ENCODE measurements at regions not wholly inside any gene's neighbourhood (a gene's known extent, or its start where the extent isn't known, plus 50 kb on each side); places are given as distances from the start of the nearest gene placed in this dataset.
"Not testable (repeated sequence)": the region's sequence is repeated elsewhere in the genome, so short reads cannot be mapped to it uniquely, and the experiment has no call there.

GRCh38 chr6:68197356-68197755, 437.7 kb upstream of the ADGRB3 start:
- H3K36me3 ChIP-seq (ENCODE audit: control insufficient read depth in 2 of 2, insufficient read depth in 2 of 2, low read length in 2 of 2), result no peaks in the 10 kb centered on the region
- no peaks in the 10 kb centered on the region for H3K4me1 ChIP-seq (ENCODE audit: control insufficient read depth, insufficient read depth, low read length)
- H3K27ac ChIP-seq (ENCODE audit: low read length), result no peak overlapping the region
- H3K4me3 ChIP-seq (ENCODE audit: low read length in 2 of 2), result no peak overlapping the region
- no peak overlapping the region for H3K9ac ChIP-seq (ENCODE audit: low read length in 2 of 2)
- peaks cover 2 to 3% of the 10 kb centered on the region in 2 donors for H3K9me3 ChIP-seq (ENCODE audit: control insufficient read depth in 2 of 2, low read length in 2 of 2)
- H3K27me3 ChIP-seq (ENCODE audit: control insufficient read depth in 1 of 2, insufficient read depth in 2 of 2, low read length in 2 of 2), result no peaks in the 10 kb centered on the region

- no peaks in the 10 kb centered on the region for H3K36me3 ChIP-seq (ENCODE audit: control insufficient read depth in 2 of 2, insufficient read depth in 2 of 2, low read length in 2 of 2)
- no peaks in the 10 kb centered on the region for H3K4me1 ChIP-seq (ENCODE audit: control insufficient read depth, insufficient read depth, low read length)
- peaks cover 2 to 3% of the 10 kb centered on the region in 2 donors for H3K9me3 ChIP-seq (ENCODE audit: control insufficient read depth in 2 of 2, low read length in 2 of 2)
- H3K9ac ChIP-seq (ENCODE audit: low read length in 2 of 2), result no peak overlapping the region
- no peak overlapping the region for H3K27ac ChIP-seq (ENCODE audit: low read length)
- H3K27me3 ChIP-seq (ENCODE audit: control insufficient read depth in 1 of 2, insufficient read depth in 2 of 2, low read length in 2 of 2), result no peaks in the 10 kb centered on the region
- H3K4me3 ChIP-seq (ENCODE audit: low read length in 2 of 2), result no peak overlapping the region
These were observed 438.4 kb upstream of the ADGRB3 start for GRCh38 chr6:68196645-68197044.

- not testable (repeated sequence) for H3K9ac ChIP-seq (ENCODE audit: low read length in 2 of 2); H3K4me3 ChIP-seq (ENCODE audit: low read length in 2 of 2); H3K27me3 ChIP-seq (ENCODE audit: control insufficient read depth in 1 of 2, insufficient read depth in 2 of 2, low read length in 2 of 2); H3K36me3 ChIP-seq (ENCODE audit: control insufficient read depth in 2 of 2, insufficient read depth in 2 of 2, low read length in 2 of 2); H3K4me1 ChIP-seq (ENCODE audit: control insufficient read depth, insufficient read depth, low read length); H3K9me3 ChIP-seq (ENCODE audit: control insufficient read depth in 2 of 2, low read length in 2 of 2); H3K27ac ChIP-seq (ENCODE audit: low read length)
These were observed 439.3 kb upstream of the ADGRB3 start for GRCh38 chr6:68195753-68196152.

GRCh38 chr6:68194846-68195478, 440.1 kb upstream of the ADGRB3 start:
- Histone ChIP-seq H3K9ac (ENCODE audit: low read length in 2 of 2) (no peak overlapping the region), H3K36me3 (ENCODE audit: control insufficient read depth in 2 of 2, insufficient read depth in 2 of 2, low read length in 2 of 2) (no peaks in the 10 kb centered on the region), H3K4me1 (ENCODE audit: control insufficient read depth, insufficient read depth, low read length) (no peaks in the 10 kb centered on the region), H3K4me3 (ENCODE audit: low read length in 2 of 2) (no peak overlapping the region), H3K27me3 (ENCODE audit: control insufficient read depth in 1 of 2, insufficient read depth in 2 of 2, low read length in 2 of 2) (no peaks in the 10 kb centered on the region), H3K9me3 (ENCODE audit: control insufficient read depth in 2 of 2, low read length in 2 of 2) (peaks cover 2 to 3% of the 10 kb centered on the region in 2 donors), H3K27ac (ENCODE audit: low read length) (no peak overlapping the region)

GRCh38 chr6:68192988-68193387, 442.1 kb upstream of the ADGRB3 start:
- Histone ChIP-seq H3K9ac (ENCODE audit: low read length in 2 of 2) (no peak overlapping the region), H3K4me3 (ENCODE audit: low read length in 2 of 2) (no peak overlapping the region)

GRCh38 chr6:68189217-68189815, 445.8 kb upstream of the ADGRB3 start:
- Histone ChIP-seq H3K27me3 (ENCODE audit: control insufficient read depth in 1 of 2, insufficient read depth in 2 of 2, low read length in 2 of 2) (no peaks in the 10 kb centered on the region), H3K4me3 (ENCODE audit: low read length in 2 of 2) (no peak overlapping the region), H3K9ac (ENCODE audit: low read length in 2 of 2) (no peak overlapping the region), H3K9me3 (ENCODE audit: control insufficient read depth in 2 of 2, low read length in 2 of 2) (no peaks in the 10 kb centered on the region), H3K36me3 (ENCODE audit: control insufficient read depth in 2 of 2, insufficient read depth in 2 of 2, low read length in 2 of 2) (no peaks in the 10 kb centered on the region), H3K27ac (ENCODE audit: low read length) (no peak overlapping the region), H3K4me1 (ENCODE audit: control insufficient read depth, insufficient read depth, low read length) (no peaks in the 10 kb centered on the region)

More at GRCh38 chr6:68192988-68193387, 442.1 kb upstream of the ADGRB3 start:
- Histone ChIP-seq H3K9me3 (ENCODE audit: control insufficient read depth in 2 of 2, low read length in 2 of 2) (peaks cover 0 to 2% of the 10 kb centered on the region in 2 donors), H3K27me3 (ENCODE audit: control insufficient read depth in 1 of 2, insufficient read depth in 2 of 2, low read length in 2 of 2) (no peaks in the 10 kb centered on the region), H3K27ac (ENCODE audit: low read length) (no peak overlapping the region), H3K36me3 (ENCODE audit: control insufficient read depth in 2 of 2, insufficient read depth in 2 of 2, low read length in 2 of 2) (no peaks in the 10 kb centered on the region), H3K4me1 (ENCODE audit: control insufficient read depth, insufficient read depth, low read length) (no peaks in the 10 kb centered on the region)

GRCh38 chr6:68186870-68187269, 448.2 kb upstream of the ADGRB3 start:
- Histone ChIP-seq H3K4me1 (ENCODE audit: control insufficient read depth, insufficient read depth, low read length) (no peaks in the 10 kb centered on the region), H3K9me3 (ENCODE audit: control insufficient read depth in 2 of 2, low read length in 2 of 2) (no peaks in the 10 kb centered on the region), H3K4me3 (ENCODE audit: low read length in 2 of 2) (no peak overlapping the region), H3K27me3 (ENCODE audit: control insufficient read depth in 1 of 2, insufficient read depth in 2 of 2, low read length in 2 of 2) (no peaks in the 10 kb centered on the region), H3K9ac (ENCODE audit: low read length in 2 of 2) (no peak overlapping the region), H3K27ac (ENCODE audit: low read length) (no peak overlapping the region), H3K36me3 (ENCODE audit: control insufficient read depth in 2 of 2, insufficient read depth in 2 of 2, low read length in 2 of 2) (no peaks in the 10 kb centered on the region)

- H3K27me3 ChIP-seq (ENCODE audit: control insufficient read depth in 1 of 2, insufficient read depth in 2 of 2, low read length in 2 of 2), result no peaks in the 10 kb centered on the region
- no peak overlapping the region for H3K4me3 ChIP-seq (ENCODE audit: low read length in 2 of 2)
- H3K4me1 ChIP-seq (ENCODE audit: control insufficient read depth, insufficient read depth, low read length), result no peaks in the 10 kb centered on the region
- H3K9me3 ChIP-seq (ENCODE audit: control insufficient read depth in 2 of 2, low read length in 2 of 2), result no peaks in the 10 kb centered on the region
- H3K36me3 ChIP-seq (ENCODE audit: control insufficient read depth in 2 of 2, insufficient read depth in 2 of 2, low read length in 2 of 2), result no peaks in the 10 kb centered on the region
- no peak overlapping the region for H3K9ac ChIP-seq (ENCODE audit: low read length in 2 of 2)
- no peak overlapping the region for H3K27ac ChIP-seq (ENCODE audit: low read length)
These were observed 452.7 kb upstream of the ADGRB3 start for GRCh38 chr6:68182386-68182785.

GRCh38 chr6:68181027-68181426, 454.1 kb upstream of the ADGRB3 start:
- H3K9ac ChIP-seq (ENCODE audit: low read length in 2 of 2); H3K4me3 ChIP-seq (ENCODE audit: low read length in 2 of 2); H3K27me3 ChIP-seq (ENCODE audit: control insufficient read depth in 1 of 2, insufficient read depth in 2 of 2, low read length in 2 of 2); H3K4me1 ChIP-seq (ENCODE audit: control insufficient read depth, insufficient read depth, low read length); H3K9me3 ChIP-seq (ENCODE audit: control insufficient read depth in 2 of 2, low read length in 2 of 2); H3K36me3 ChIP-seq (ENCODE audit: control insufficient read depth in 2 of 2, insufficient read depth in 2 of 2, low read length in 2 of 2); H3K27ac ChIP-seq (ENCODE audit: low read length): not testable (repeated sequence)

GRCh38 chr6:68173616-68174015, 461.5 kb upstream of the ADGRB3 start:
- Histone ChIP-seq H3K4me3 (ENCODE audit: low read length in 2 of 2) (no peak overlapping the region), H3K36me3 (ENCODE audit: control insufficient read depth in 2 of 2, insufficient read depth in 2 of 2, low read length in 2 of 2) (no peaks in the 10 kb centered on the region), H3K27me3 (ENCODE audit: control insufficient read depth in 1 of 2, insufficient read depth in 2 of 2, low read length in 2 of 2) (no peaks in the 10 kb centered on the region), H3K4me1 (ENCODE audit: control insufficient read depth, insufficient read depth, low read length) (no peaks in the 10 kb centered on the region), H3K9ac (ENCODE audit: low read length in 2 of 2) (no peak overlapping the region), H3K9me3 (ENCODE audit: control insufficient read depth in 2 of 2, low read length in 2 of 2) (no peaks in the 10 kb centered on the region), H3K27ac (ENCODE audit: low read length) (no peak overlapping the region)

- H3K4me3 ChIP-seq (ENCODE audit: low read length in 2 of 2), result no peak overlapping the region
- no peaks in the 10 kb centered on the region for H3K36me3 ChIP-seq (ENCODE audit: control insufficient read depth in 2 of 2, insufficient read depth in 2 of 2, low read length in 2 of 2)
- no peak overlapping the region for H3K9ac ChIP-seq (ENCODE audit: low read length in 2 of 2)
- no peaks in the 10 kb centered on the region for H3K27me3 ChIP-seq (ENCODE audit: control insufficient read depth in 1 of 2, insufficient read depth in 2 of 2, low read length in 2 of 2)
- no peaks in the 10 kb centered on the region for H3K4me1 ChIP-seq (ENCODE audit: control insufficient read depth, insufficient read depth, low read length)
- H3K27ac ChIP-seq (ENCODE audit: low read length), result no peak overlapping the region
- H3K9me3 ChIP-seq (ENCODE audit: control insufficient read depth in 2 of 2, low read length in 2 of 2), result no peaks in the 10 kb centered on the region
These were observed 465.2 kb upstream of the ADGRB3 start for GRCh38 chr6:68169922-68170321.
